Heart left ventricle (tissue), 16 donors: ENCODE measurements at regions not wholly inside any gene's neighbourhood (a gene's known extent, or its start where the extent isn't known, plus 50 kb on each side); places are given as distances from the start of the nearest gene placed in this dataset.

Source experiments
- ATAC-seq, 4 donors: fragments of 200-7000 bp; cut with Tn5 transposase; one replicate each; pipeline ENCODE4 v1.9.1; 2020 to 2022; ENCODE audit warnings: moderate library complexity in 4 of 4, mild to moderate bottlenecking in 3 of 4, moderate number of reproducible peaks in 1 of 4
- DNase-seq, 5 donors: peaks; one replicate each; pipeline ENCODE4 v3.0.0-alpha.2; 2020
- H3K27ac ChIP-seq, 12 donors: fragments of 200-600 bp; sonication (generic) in 4 of 12; one replicate each; pipeline versions ENCODE4 v1.5.0 to v1.8.0; 2016 to 2022; ENCODE audit warnings: mild to moderate bottlenecking in 2 of 12
- H3K27me3 ChIP-seq, 9 donors: fragments of 200-600 bp; sonication (generic) in 2 of 9; one replicate each; pipeline versions ENCODE4 v1.5.1 to v1.8.0; 2016 to 2022; ENCODE audit warnings: mild to moderate bottlenecking in 3 of 9
- H3K36me3 ChIP-seq, 9 donors: fragments of 200-600 bp; sonication (generic) in 2 of 9; one replicate each; pipeline versions ENCODE4 v1.5.0 to v1.8.0; 2018 to 2022; ENCODE audit warnings: mild to moderate bottlenecking in 2 of 9
- H3K4me1 ChIP-seq, 12 donors: fragments of 200-600 bp; sonication (generic) in 4 of 12; one replicate each; pipeline versions ENCODE4 v1.5.0 to v1.8.0; 2016 to 2022; ENCODE audit warnings: mild to moderate bottlenecking in 3 of 12
- H3K4me3 ChIP-seq, 12 donors: fragments of 200-600 bp; sonication (generic) in 4 of 12; one replicate each; pipeline versions ENCODE4 v1.5.0 to v1.8.0; 2017 to 2022; ENCODE audit warnings: mild to moderate bottlenecking in 9 of 12, moderate library complexity in 4 of 12
- H3K9me3 ChIP-seq, 12 donors: fragments of 200-600 bp; sonication (generic) in 4 of 12; one replicate each; pipeline versions ENCODE4 v1.5.0 to v1.8.0; 2016 to 2022; ENCODE audit warnings: mild to moderate bottlenecking in 1 of 12
- POLR2A ChIP-seq, 2 donors: fragments of 450-650 bp; IDR thresholded peaks; one replicate each; pipeline ENCODE4 v1.6.1; 2017; ENCODE audit warnings: antibody characterized with exemption in 2 of 2, mild to moderate bottlenecking in 2 of 2, moderate library complexity in 2 of 2
- whole genome bisulfite sequencing, 4 donors: extraction: QIAGEN DNeasy Blood & Tissue Kit in 2 of 4; methylation state at CpG; one replicate each; pipeline versions ENCODE4 v1.1.5 to v1.1.7; 2013 to 2018; 5-methylcytosine and 5-hydroxymethylcytosine counted together
- intact Hi-C, 10 donors: fragments of 100-400 bp; cut with DNase I; formaldehyde crosslinking; loops; one replicate each; pipeline versions ENCODE4 v1.11.1 to v1.14.2; 2022
- TF ChIP-seq, protein P1 (sequence below), 12 donors: fragments of 200-600 bp; sonication (generic) in 4 of 12; IDR thresholded peaks; one replicate each; pipeline versions ENCODE4 v1.5.0 to v1.8.0; 2018 to 2022; ENCODE audit warnings: antibody characterized with exemption in 12 of 12, mild to moderate bottlenecking in 5 of 12
- donor health status: ischemic (EF 13 %, LVEDD 7.1; RV severe dilation, severe dysfunction).
- donor health status: healthy with polysubstance abuse.
- donor health status: DM: no; HTN: yes; CAD: no.
- donor health status: DM: no; HTN: no; CAD: no.
- donor health status: ischemic (EF 25% LVEDD 6.9; RV normal size, moderate dysfunction).
- donor health status: ischemic (EF 25% LVEDD 5.7; RV mildly dilated, moderate dysfunction).
- donor health status: healthy.
- donor health status: DM: yes; HTN: yes; CAD: no.
- donor health status: ischemic (EF 35%, LVEDD 5.7; RV mildly dilated, moderate dysfunction).
- donor health status: nonischemic (EF 11% LVEDD 7.7; RV severe dilation, severe dysfunction).
- donor health status: DM: yes; HTN: yes; CAD: no.
- donor health status: PGD.
- donor health status: ischemic (EF 29% LVEDD 5.4; RV normal size, mild dysfunction).
- donor health status: nonischemic (EF 23%, LVEDD 6.1; RV moderate dilation, normal function).

DNA sequence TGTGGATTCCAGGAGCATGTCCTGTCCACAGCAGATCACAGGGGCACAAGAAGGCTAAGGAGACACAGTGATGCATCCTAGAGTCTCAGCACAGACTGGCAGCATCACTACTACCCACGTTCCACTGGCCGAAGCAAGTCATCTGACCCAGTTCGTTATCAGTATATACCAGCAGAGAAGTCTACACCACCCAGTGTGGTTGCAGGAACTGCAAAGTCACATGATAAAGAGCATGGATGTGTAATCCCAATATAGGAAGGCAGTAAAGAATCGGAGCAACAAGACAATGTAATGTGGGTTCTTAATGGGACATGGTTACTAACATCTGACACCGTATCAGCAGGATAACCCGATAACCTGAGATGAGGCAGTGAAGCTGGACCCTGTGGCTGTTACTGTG is 246.6 kb downstream of the RRAGC start:
- intact Hi-C loops, result loop anchor here in 2 of 10 donors (5.0 kb wide), 1 partner anchor 204 kb away; no protein-coding TSS in a partner anchor
- Histone ChIP-seq H3K27me3 (peaks cover 0 to 21% (median 4%) of the 10 kb centered on the region in 9 donors), H3K4me1 (peaks cover 0 to 13% (median 1%) of the 10 kb centered on the region in 12 donors), H3K9me3 (peaks cover 0 to 4% (median 0%) of the 10 kb centered on the region in 12 donors), H3K36me3 (no peaks in the 10 kb centered on the region), H3K4me3 (no peak overlapping the region), H3K27ac (no peak overlapping the region)
- DNase-seq (no peak), ATAC-seq (no peak)
- TF ChIP-seq, protein P1, sequence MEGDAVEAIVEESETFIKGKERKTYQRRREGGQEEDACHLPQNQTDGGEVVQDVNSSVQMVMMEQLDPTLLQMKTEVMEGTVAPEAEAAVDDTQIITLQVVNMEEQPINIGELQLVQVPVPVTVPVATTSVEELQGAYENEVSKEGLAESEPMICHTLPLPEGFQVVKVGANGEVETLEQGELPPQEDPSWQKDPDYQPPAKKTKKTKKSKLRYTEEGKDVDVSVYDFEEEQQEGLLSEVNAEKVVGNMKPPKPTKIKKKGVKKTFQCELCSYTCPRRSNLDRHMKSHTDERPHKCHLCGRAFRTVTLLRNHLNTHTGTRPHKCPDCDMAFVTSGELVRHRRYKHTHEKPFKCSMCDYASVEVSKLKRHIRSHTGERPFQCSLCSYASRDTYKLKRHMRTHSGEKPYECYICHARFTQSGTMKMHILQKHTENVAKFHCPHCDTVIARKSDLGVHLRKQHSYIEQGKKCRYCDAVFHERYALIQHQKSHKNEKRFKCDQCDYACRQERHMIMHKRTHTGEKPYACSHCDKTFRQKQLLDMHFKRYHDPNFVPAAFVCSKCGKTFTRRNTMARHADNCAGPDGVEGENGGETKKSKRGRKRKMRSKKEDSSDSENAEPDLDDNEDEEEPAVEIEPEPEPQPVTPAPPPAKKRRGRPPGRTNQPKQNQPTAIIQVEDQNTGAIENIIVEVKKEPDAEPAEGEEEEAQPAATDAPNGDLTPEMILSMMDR (IDR thresholded peaks at IDR 0.05), result no peak
- TF ChIP-seq POLR2A (IDR thresholded peaks at IDR 0.05), result no peak
- WGBS, 4 donors, result 89 to 90% (median 89%) methylated on average over 6 of the region's 6 CpGs

- ATAC-seq, result no peak
- Histone ChIP-seq H3K27me3 (peaks cover 0 to 24% (median 4%) of the 10 kb centered on the region in 9 donors), H3K4me3 (no peak overlapping the region), H3K9me3 (peaks cover 0 to 4% (median 0%) of the 10 kb centered on the region in 12 donors), H3K4me1 (peaks cover 0 to 8% (median 0%) of the 10 kb centered on the region in 12 donors), H3K27ac (no peak overlapping the region), H3K36me3 (no peaks in the 10 kb centered on the region)
- WGBS, 4 donors, result 41 to 66% (median 42%) methylated on average over 7 of the region's 7 CpGs
- no peak for DNase-seq
- intact Hi-C loops, result loop anchor here in 3 of 10 donors (2.0 to 5.0 kb wide), 2 partner anchors 206 to 207 kb away; no protein-coding TSS in a partner anchor
- no peak for TF ChIP-seq POLR2A (IDR thresholded peaks at IDR 0.05)
- TF ChIP-seq, protein P1 (IDR thresholded peaks at IDR 0.05), result no peak
Observed at GRCh38 chr1:38611664-38612211, 247.8 kb downstream of the RRAGC start.

DNA sequence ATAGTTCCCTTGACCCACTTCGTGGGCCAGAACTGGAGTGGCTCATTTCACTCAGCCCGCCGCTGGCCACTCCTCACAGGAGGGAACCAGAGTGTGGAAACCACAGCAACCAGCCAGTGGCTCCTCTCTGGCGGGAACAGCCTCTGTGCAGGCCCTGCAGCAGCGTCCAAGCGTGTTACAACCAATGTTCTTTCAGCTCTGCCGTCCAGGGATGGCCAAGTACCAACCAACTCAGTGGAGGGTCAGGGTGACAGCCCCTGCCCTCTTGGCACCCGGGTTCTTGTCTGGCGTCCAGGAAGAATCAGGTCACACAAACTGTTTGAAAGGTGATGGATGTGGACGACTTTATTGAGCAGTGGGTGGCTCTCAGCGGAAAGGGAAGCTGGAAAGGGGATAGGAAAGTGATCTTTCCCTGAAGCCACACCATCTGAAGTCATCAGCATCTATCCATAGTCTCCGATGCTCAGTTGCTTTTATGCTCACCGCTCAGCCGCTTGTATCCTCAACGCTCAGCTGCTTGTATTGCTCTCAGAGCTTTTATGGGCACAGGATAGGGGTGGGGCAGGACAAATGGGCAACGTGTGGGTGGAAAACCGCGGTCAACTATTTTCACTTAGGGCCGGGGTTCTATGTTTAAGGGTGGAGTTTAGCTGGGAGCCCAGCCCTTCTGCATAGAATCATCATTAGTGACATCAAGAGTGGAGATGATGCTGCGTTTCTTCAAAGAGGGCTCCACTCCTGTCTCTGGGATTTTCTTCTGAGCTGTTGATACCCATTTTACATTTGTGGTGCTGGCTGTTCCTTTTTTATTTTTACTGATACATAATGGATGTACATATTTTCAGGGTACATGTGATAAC is 250.2 kb downstream of the RRAGC start:
- H3K4me1 ChIP-seq, result no peaks in the 10 kb centered on the region
- no peak overlapping the region for H3K4me3 ChIP-seq
- TF ChIP-seq, protein P1 (IDR thresholded peaks at IDR 0.05), result no peak
- 86 to 89% (median 88%) methylated on average over 20 of the region's 20 CpGs for WGBS, 4 donors
- H3K9me3 ChIP-seq, result no peaks in the 10 kb centered on the region
- ATAC-seq, result no peak
- no peak for DNase-seq
- intact Hi-C loops, result loop anchor here in 9 of 10 donors (2.0 to 5.0 kb wide), 3 partner anchors 208 to 223 kb away; no protein-coding TSS in a partner anchor
- no peak overlapping the region for H3K27ac ChIP-seq
- H3K36me3 ChIP-seq, result no peaks in the 10 kb centered on the region
- peaks cover 0 to 25% (median 4%) of the 10 kb centered on the region in 9 donors for H3K27me3 ChIP-seq
